Kidney (tissue), 13 donors: ENCODE measurements at regions not wholly inside any gene's neighbourhood (a gene's known extent, or its start where the extent isn't known, plus 50 kb on each side); places are given as distances from the start of the nearest gene placed in this dataset.

Experiments used
- DNase-seq, 5 donors: peaks; one replicate each; pipeline ENCODE4 v3.0.0-alpha.2; 2013 to 2020
- FAIRE-seq: peaks from 2 replicates; lab custom pipeline; 2012; peaks lifted over from hg19 to GRCh38; lab: Jason Lieb, UNC
- H3K27ac ChIP-seq, 2 donors: one replicate each; pipeline ENCODE4 v1.7.0; 2013; ENCODE audit warnings: low read depth in 2 of 2, low read length in 2 of 2, inconsistent platforms in 1 of 2
- H3K27me3 ChIP-seq: one replicate; pipeline ENCODE4 v1.7.1; 2013; ENCODE audit warnings: low read length, inconsistent platforms; ENCODE audit not compliant: control insufficient read depth, insufficient read depth
- H3K36me3 ChIP-seq, 3 donors: one replicate each; pipeline versions ENCODE4 v1.7.0 to v1.7.1; 2013; ENCODE audit warnings: low read length in 3 of 3, control low read depth in 1 of 3, inconsistent platforms in 1 of 3; ENCODE audit not compliant: insufficient read depth in 3 of 3, control insufficient read depth in 2 of 3
- H3K4me1 ChIP-seq, 3 donors: one replicate each; pipeline versions ENCODE4 v1.7.0 to v1.7.1; 2013; ENCODE audit warnings: low read length in 3 of 3, inconsistent platforms in 1 of 3, low read depth in 1 of 3; ENCODE audit not compliant: control insufficient read depth in 2 of 3, insufficient read depth in 2 of 3
- H3K4me3 ChIP-seq, 3 donors: one replicate each; pipeline versions ENCODE4 v1.7.0 to v1.8.1; 2013; ENCODE audit warnings: low read length in 3 of 3, control low read depth in 1 of 3, inconsistent platforms in 1 of 3
- H3K9ac ChIP-seq, 3 donors: one replicate each; pipeline versions ENCODE4 v1.7.0 to v1.7.1; 2013; ENCODE audit warnings: low read length in 3 of 3, control low read depth in 1 of 3, inconsistent platforms in 1 of 3
- H3K9me3 ChIP-seq, 3 donors: one replicate each; pipeline versions ENCODE4 v1.7.0 to v1.7.1; 2013; ENCODE audit warnings: low read length in 3 of 3, control low read depth in 1 of 3, inconsistent platforms in 1 of 3; ENCODE audit not compliant: control insufficient read depth in 2 of 3, insufficient read depth in 1 of 3
- CTCF ChIP-seq: IDR thresholded peaks from 3 replicates; pipeline ENCODE4 v1.5.1; 2012; ENCODE audit warnings: mild to moderate bottlenecking, moderate library complexity, borderline replicate concordance; ENCODE audit not compliant: insufficient read depth; ENCODE audit errors: extremely low read depth
- intact Hi-C: fragments of 100-400 bp; cut with DNase I; formaldehyde crosslinking; loops from one replicate; pipeline ENCODE4 v1.11.1; 2022
- donor health status: control.
- donor health status: control.
- donor health status: control.
- donor health status: control.
- donor health status: control.
- donor health status: DM: yes; HTN: yes; CAD: no.
- donor health status: Normal renal cell carcinoma (clear cell type).

- FAIRE-seq (no peak), DNase-seq (no peak)
- H3K9ac ChIP-seq = no peak overlapping the region
- H3K4me3 ChIP-seq = no peak overlapping the region
- H3K27me3 ChIP-seq = no peaks in the 10 kb centered on the region
- intact Hi-C loops = no loop called here
- no peak for TF ChIP-seq CTCF
- H3K9me3 ChIP-seq = no peaks in the 10 kb centered on the region
- H3K36me3 ChIP-seq = no peaks in the 10 kb centered on the region
- H3K27ac ChIP-seq = no peak overlapping the region
- no peaks in the 10 kb centered on the region for H3K4me1 ChIP-seq
Observed at GRCh38 chr18:27614951-27615844, 430.1 kb upstream of the CHST9 start.

GRCh38 chr18:27609221-27609620, 424.1 kb upstream of the CHST9 start:
- H3K4me1 ChIP-seq = no peaks in the 10 kb centered on the region
- FAIRE-seq = no peak
- H3K9me3 ChIP-seq = no peaks in the 10 kb centered on the region
- no peaks in the 10 kb centered on the region for H3K27me3 ChIP-seq
- DNase-seq = no peak
- no peak overlapping the region for H3K27ac ChIP-seq
- H3K9ac ChIP-seq = no peak overlapping the region
- no peaks in the 10 kb centered on the region for H3K36me3 ChIP-seq
- intact Hi-C loops = no loop called here
- H3K4me3 ChIP-seq = no peak overlapping the region
- no peak for TF ChIP-seq CTCF

GRCh38 chr18:27608742-27609141, 423.6 kb upstream of the CHST9 start:
- Histone ChIP-seq H3K4me1 (no peaks in the 10 kb centered on the region), H3K27me3 (no peaks in the 10 kb centered on the region), H3K27ac (no peak overlapping the region), H3K9me3 (no peaks in the 10 kb centered on the region), H3K4me3 (no peak overlapping the region), H3K9ac (no peak overlapping the region), H3K36me3 (no peaks in the 10 kb centered on the region)
- DNase-seq (no peak), FAIRE-seq (no peak)
- no peak for TF ChIP-seq CTCF
- intact Hi-C loops = no loop called here
